Endothelial cell of umbilical vein (primary cell): ENCODE measurements at regions not wholly inside any gene's neighbourhood (a gene's known extent, or its start where the extent isn't known, plus 50 kb on each side); places are given as distances from the start of the nearest gene placed in this dataset.
"Not testable (repeated sequence)": the region's sequence is repeated elsewhere in the genome, so short reads cannot be mapped to it uniquely, and the experiment has no call there.

ENCODE experiments used
- BruUV-seq: library from RNA; stranded (reverse); fragments of 400-500 nt; replicated peaks from 2 replicates; lab custom pipeline; 2021; lab: Mats Ljungman, UMichigan
- CTCF ChIA-PET: fragments of 300-600, 350-600 bp; sonication (Branson Sonifier 250); formaldehyde crosslinking; loops from one replicate; lab custom pipeline; 2021; ENCODE audit warnings: antibody characterized with exemption, inconsistent platforms; lab: Charles Lee
- POLR2A ChIA-PET: fragments of 300-600, 350-600 bp; sonication (Branson Sonifier 250); formaldehyde crosslinking; loops from one replicate; lab custom pipeline; 2021; ENCODE audit warnings: antibody characterized with exemption, inconsistent platforms; lab: Charles Lee
- DNase-seq: peaks from one replicate; pipeline ENCODE4 v3.0.0-alpha.2; 2011; ENCODE audit warnings: low read depth, low spot score
- FAIRE-seq: peaks from 2 replicates; lab custom pipeline; 2011; peaks lifted over from hg19 to GRCh38; lab: Jason Lieb, UNC
- H2AFZ ChIP-seq: 2 replicates; pipeline ENCODE4 v1.6.0; 2012; ENCODE audit warnings: low read depth, low read length, control low read depth, inconsistent platforms
- H3K27ac ChIP-seq: 2 replicates; pipeline ENCODE4 v1.5.1; 2011; ENCODE audit warnings: low read depth, mild to moderate bottlenecking, control low read depth, low read length, moderate library complexity; ENCODE audit not compliant: insufficient read depth
- H3K27me3 ChIP-seq, 2 experiments: 2 replicates each; pipeline versions ENCODE4 v1.6.0 to v1.6.1; 2011; ENCODE audit warnings: low read length in 2 of 2, mixed read lengths in 1 of 2; ENCODE audit not compliant: control insufficient read depth in 2 of 2, insufficient read depth in 2 of 2
- H3K36me3 ChIP-seq, 2 experiments: 2 replicates in 1 of 2; 3 replicates in 1 of 2; pipeline ENCODE4 v1.5.1; 2011; ENCODE audit warnings: low read length in 2 of 2, mild to moderate bottlenecking in 1 of 2, moderate library complexity in 1 of 2; ENCODE audit not compliant: control insufficient read depth in 2 of 2, insufficient read depth in 2 of 2; ENCODE audit errors: extremely low read depth in 1 of 2
- H3K4me1 ChIP-seq: 3 replicates; pipeline ENCODE4 v1.5.1; 2011; ENCODE audit warnings: mild to moderate bottlenecking, low read length; ENCODE audit not compliant: control insufficient read depth, insufficient read depth; ENCODE audit errors: extremely low read depth
- H3K4me2 ChIP-seq: 2 replicates; pipeline ENCODE4 v1.6.1; 2011; ENCODE audit warnings: low read length, control low read depth, mixed read lengths; ENCODE audit not compliant: insufficient read depth
- H3K4me3 ChIP-seq, 3 experiments: fragments of 200-600 bp in 1 of 3; sonication (generic), shearing (Covaris generic) in 1 of 3; replicated peaks in 1 of 3; 2 replicates each; pipeline ENCODE4 v1.5.1; 2011 to 2016; ENCODE audit warnings: control low read depth in 3 of 3, low read length in 3 of 3, mild to moderate bottlenecking in 2 of 3, inconsistent platforms in 1 of 3, low read depth in 1 of 3, moderate library complexity in 1 of 3; ENCODE audit not compliant: insufficient read depth in 1 of 3
- H3K79me2 ChIP-seq: 2 replicates; pipeline ENCODE4 v1.6.0; 2012; ENCODE audit warnings: low read length, inconsistent platforms; ENCODE audit not compliant: control insufficient read depth, insufficient read depth
- H3K9ac ChIP-seq: replicated peaks from 2 replicates; pipeline ENCODE3; 2011; ENCODE audit warnings: low read length, control low read depth; ENCODE audit not compliant: insufficient read depth; ENCODE audit errors: extremely low read depth
- H3K9me1 ChIP-seq: replicated peaks from 3 replicates; pipeline ENCODE4 v1.6.0; 2011; ENCODE audit warnings: mild to moderate bottlenecking, low read length; ENCODE audit not compliant: control insufficient read depth, insufficient read depth; ENCODE audit errors: extremely low read depth
- H3K9me3 ChIP-seq: replicated peaks from 2 replicates; pipeline ENCODE4 v1.5.1; 2012; ENCODE audit warnings: low read length, inconsistent platforms; ENCODE audit not compliant: control insufficient read depth, insufficient read depth
- H4K20me1 ChIP-seq: replicated peaks from 2 replicates; pipeline ENCODE3; 2011; ENCODE audit warnings: mild to moderate bottlenecking, low read length; ENCODE audit not compliant: control insufficient read depth, insufficient read depth; ENCODE audit errors: extremely low read depth
- EZH2 ChIP-seq: IDR thresholded peaks from 2 replicates; pipeline ENCODE4 v1.6.1; 2012; ENCODE audit warnings: borderline replicate concordance, low read depth, mild to moderate bottlenecking, moderate library complexity, low read length, inconsistent platforms; ENCODE audit not compliant: severe bottlenecking
- FOS ChIP-seq: IDR thresholded peaks from 2 replicates; pipeline ENCODE4 v1.6.1; 2011; ENCODE audit warnings: mild to moderate bottlenecking, low read length, moderate library complexity, borderline replicate concordance; ENCODE audit not compliant: insufficient read depth
- GATA2 ChIP-seq: IDR thresholded peaks from 2 replicates; pipeline ENCODE4 v1.7.0; 2011; ENCODE audit warnings: low read depth, mild to moderate bottlenecking, moderate library complexity, mixed read lengths, low read length; ENCODE audit not compliant: insufficient read length, insufficient read depth
- JUN ChIP-seq: IDR thresholded peaks from 2 replicates; pipeline ENCODE4 v1.6.1; 2011; ENCODE audit warnings: borderline replicate concordance, low read depth; ENCODE audit not compliant: insufficient read length, insufficient read depth
- MAX ChIP-seq: IDR thresholded peaks from 2 replicates; pipeline ENCODE4 v1.6.1; 2011; ENCODE audit not compliant: insufficient read depth, insufficient read length
- MYC ChIP-seq: IDR thresholded peaks from one replicate; pipeline ENCODE4 v1.6.1; 2011; ENCODE audit warnings: mild to moderate bottlenecking, low read depth, low read length
- POLR2A ChIP-seq: IDR thresholded peaks from 2 replicates; pipeline ENCODE4 v1.6.1; 2012; ENCODE audit warnings: low read depth, mild to moderate bottlenecking, control low read depth, low read length
- POLR2AphosphoS5 ChIP-seq: IDR thresholded peaks from 2 replicates; pipeline ENCODE4 v1.6.1; 2012; ENCODE audit warnings: low read depth, mild to moderate bottlenecking, control low read depth, low read length, moderate library complexity; ENCODE audit not compliant: insufficient read depth
- dilution Hi-C: fragments of 300-500 bp; cut with MboI; formaldehyde crosslinking; loops from one replicate; pipeline ENCODE4 v1.15.0; 2019; ENCODE audit warnings: low sequenced_read_pairs; ENCODE audit not compliant: extremely low pct_ligation_motif_present
- intact Hi-C: fragments of 100-400 bp; cut with micrococcal nuclease; formaldehyde crosslinking; loops from one replicate; pipeline ENCODE4 v1.10.0; 2022
- TF ChIP-seq, protein P1 (sequence below), 2 donors: IDR thresholded peaks; 1 replicate in 1 of 2; 2 replicates in 1 of 2; pipeline ENCODE4 v1.5.1; 2011; ENCODE audit warnings: low read length in 2 of 2, mild to moderate bottlenecking in 2 of 2, moderate library complexity in 2 of 2, control low read depth in 1 of 2, inconsistent platforms in 1 of 2, low read depth in 1 of 2; ENCODE audit not compliant: insufficient read depth in 1 of 2; ENCODE audit errors: extremely low read depth in 1 of 2

DNA sequence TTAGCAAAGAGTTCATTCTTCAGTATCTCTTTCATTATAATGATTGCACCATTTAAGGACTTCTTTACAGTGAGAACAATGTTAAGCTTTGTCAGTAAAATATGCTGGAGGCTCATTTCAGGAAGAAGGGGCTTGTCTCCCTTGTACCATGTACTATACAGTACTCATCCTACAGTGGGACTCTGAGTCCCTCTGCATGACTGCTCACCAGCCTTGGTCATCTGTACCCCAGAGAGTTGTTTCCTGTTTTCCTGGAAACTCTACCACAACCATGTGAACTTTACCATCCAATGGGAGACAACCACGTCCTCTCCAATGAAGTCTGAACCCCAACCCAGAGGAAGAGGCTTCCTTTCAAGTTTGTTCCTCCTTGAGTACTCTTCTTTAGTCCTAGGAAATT is 1171.1 kb upstream of the CRIM1 start:
- no peak overlapping the region for H2AFZ ChIP-seq
- DNase-seq: no peak
- ChIA-PET POLR2A (no interaction called here), CTCF (no interaction called here)
- H3K9me3 ChIP-seq: no peaks in the 10 kb centered on the region
- H3K27ac ChIP-seq: no peak overlapping the region
- no TSS peak for BruUV-seq
- H3K9me1 ChIP-seq: no peaks in the 10 kb centered on the region
- no peaks in the 10 kb centered on the region for H3K4me1 ChIP-seq
- no peaks in the 10 kb centered on the region for H3K27me3 ChIP-seq
- no peak overlapping the region for H3K4me3 ChIP-seq
- dilution Hi-C loops: no loop called here
- H3K36me3 ChIP-seq: no peaks in the 10 kb centered on the region
- intact Hi-C loops: no loop called here
- no peaks in the 10 kb centered on the region for H4K20me1 ChIP-seq
- no peaks in the 10 kb centered on the region for H3K79me2 ChIP-seq
- TF ChIP-seq JUN: no peak
- no peak for TF ChIP-seq MYC
- TF ChIP-seq EZH2: no peak
- no peak for TF ChIP-seq FOS
- TF ChIP-seq, protein P1, sequence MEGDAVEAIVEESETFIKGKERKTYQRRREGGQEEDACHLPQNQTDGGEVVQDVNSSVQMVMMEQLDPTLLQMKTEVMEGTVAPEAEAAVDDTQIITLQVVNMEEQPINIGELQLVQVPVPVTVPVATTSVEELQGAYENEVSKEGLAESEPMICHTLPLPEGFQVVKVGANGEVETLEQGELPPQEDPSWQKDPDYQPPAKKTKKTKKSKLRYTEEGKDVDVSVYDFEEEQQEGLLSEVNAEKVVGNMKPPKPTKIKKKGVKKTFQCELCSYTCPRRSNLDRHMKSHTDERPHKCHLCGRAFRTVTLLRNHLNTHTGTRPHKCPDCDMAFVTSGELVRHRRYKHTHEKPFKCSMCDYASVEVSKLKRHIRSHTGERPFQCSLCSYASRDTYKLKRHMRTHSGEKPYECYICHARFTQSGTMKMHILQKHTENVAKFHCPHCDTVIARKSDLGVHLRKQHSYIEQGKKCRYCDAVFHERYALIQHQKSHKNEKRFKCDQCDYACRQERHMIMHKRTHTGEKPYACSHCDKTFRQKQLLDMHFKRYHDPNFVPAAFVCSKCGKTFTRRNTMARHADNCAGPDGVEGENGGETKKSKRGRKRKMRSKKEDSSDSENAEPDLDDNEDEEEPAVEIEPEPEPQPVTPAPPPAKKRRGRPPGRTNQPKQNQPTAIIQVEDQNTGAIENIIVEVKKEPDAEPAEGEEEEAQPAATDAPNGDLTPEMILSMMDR (IDR thresholded peaks at IDR 0.05; ENCODE audit: extremely low read depth in 1 of 2, insufficient read depth in 1 of 2, low read depth in 1 of 2, low read length in 2 of 2): no peak
- no peak for TF ChIP-seq GATA2
- no peak for TF ChIP-seq POLR2AphosphoS5
- no peak for TF ChIP-seq MAX
- no peak for TF ChIP-seq POLR2A
- no peak overlapping the region for H3K9ac ChIP-seq
- no peak overlapping the region for H3K4me2 ChIP-seq
- no peak for FAIRE-seq

DNA sequence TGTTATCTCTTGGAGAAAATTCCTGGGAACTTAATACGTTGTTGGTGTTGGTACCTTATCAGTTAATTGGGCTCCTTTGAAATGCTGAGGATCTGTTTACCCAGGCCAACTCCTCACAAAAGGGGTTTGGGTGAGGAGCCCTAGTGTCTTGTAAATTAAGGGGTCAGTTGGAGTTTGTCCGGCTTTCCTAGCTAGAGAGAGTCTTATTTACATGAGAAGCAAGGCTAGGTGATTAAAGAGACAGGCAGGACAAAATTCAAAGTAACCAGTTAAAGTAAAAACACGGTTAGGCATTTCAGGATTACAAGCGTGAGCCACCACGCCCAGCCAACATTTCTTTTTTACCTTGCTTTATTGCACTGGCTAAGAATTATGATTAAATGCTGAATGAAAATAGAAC is 1178.9 kb upstream of the CRIM1 start:
- FAIRE-seq, POLR2A ChIA-PET, H3K4me2 ChIP-seq, H3K36me3 ChIP-seq, H3K4me1 ChIP-seq, CTCF ChIA-PET, H3K27me3 ChIP-seq, dilution Hi-C loops, H2AFZ ChIP-seq, H4K20me1 ChIP-seq, H3K27ac ChIP-seq, intact Hi-C loops, H3K9ac ChIP-seq, H3K4me3 ChIP-seq, BruUV-seq, DNase-seq, H3K9me3 ChIP-seq, H3K79me2 ChIP-seq, H3K9me1 ChIP-seq: not testable (repeated sequence)
